ENCODE measurements at regions not wholly inside any gene's neighbourhood (a gene's known extent, or its start where the extent isn't known, plus 50 kb on each side); places are given as distances from the start of the nearest gene placed in this dataset.

- DNase-seq (no peak), ATAC-seq (no peak)
- Histone ChIP-seq H3K36me3 (no peaks in the 10 kb centered on the region), H3K4me3 (no peak overlapping the region), H3K4me1 (no peaks in the 10 kb centered on the region), H3K9me3 (no peaks in the 10 kb centered on the region), H3K27ac (no peak overlapping the region), H3K27me3 (no peaks in the 10 kb centered on the region)
- TF ChIP-seq CTCF (IDR thresholded peaks at IDR 0.05 in 4 of 5, conservative IDR thresholded peaks at IDR 0.05 in 1 of 5) (no peak), POLR2A (IDR thresholded peaks at IDR 0.05) (no peak)
- in situ Hi-C loops (cut with MboI; ENCODE audit: low sequenced_read_pairs in 4 of 4) (no loop called here), intact Hi-C loops (cut with DNase I; ENCODE audit: low total_unique reads) (no loop called here)
These were observed 54.5 kb upstream of the C3orf80 start for GRCh38 chr3:160170409-160171370.

GRCh38 chr3:160171813-160172212 lies 53.4 kb upstream of the C3orf80 start:
- DNase-seq (no peak), ATAC-seq (no peak)
- H3K36me3 ChIP-seq = no peaks in the 10 kb centered on the region
- TF ChIP-seq CTCF (IDR thresholded peaks at IDR 0.05 in 4 of 5, conservative IDR thresholded peaks at IDR 0.05 in 1 of 5) (no peak), POLR2A (IDR thresholded peaks at IDR 0.05) (no peak)
- H3K27ac ChIP-seq = no peak overlapping the region
- H3K9me3 ChIP-seq = no peaks in the 10 kb centered on the region
- in situ Hi-C loops (cut with MboI; ENCODE audit: low sequenced_read_pairs in 4 of 4) = no loop called here
- H3K27me3 ChIP-seq = no peaks in the 10 kb centered on the region
- intact Hi-C loops (cut with DNase I; ENCODE audit: low total_unique reads) = no loop called here
- no peaks in the 10 kb centered on the region for H3K4me1 ChIP-seq
- no peak overlapping the region for H3K4me3 ChIP-seq

- H3K36me3 ChIP-seq = no peaks in the 10 kb centered on the region
- intact Hi-C loops (cut with DNase I; ENCODE audit: low total_unique reads) = no loop called here
- H3K27ac ChIP-seq = no peak overlapping the region
- TF ChIP-seq POLR2A (IDR thresholded peaks at IDR 0.05) = no peak
- TF ChIP-seq CTCF (IDR thresholded peaks at IDR 0.05 in 4 of 5, conservative IDR thresholded peaks at IDR 0.05 in 1 of 5) = no peak
- no peaks in the 10 kb centered on the region for H3K4me1 ChIP-seq
- ATAC-seq (no peak), DNase-seq (no peak)
- H3K4me3 ChIP-seq = no peak overlapping the region
- no peaks in the 10 kb centered on the region for H3K9me3 ChIP-seq
- no peaks in the 10 kb centered on the region for H3K27me3 ChIP-seq
- in situ Hi-C loops (cut with MboI; ENCODE audit: low sequenced_read_pairs in 4 of 4) = no loop called here
These were observed 50.6 kb upstream of the C3orf80 start for GRCh38 chr3:160174621-160175020.
